ENCODE measurements at regions not wholly inside any gene's neighbourhood (a gene's known extent, or its start where the extent isn't known, plus 50 kb on each side); places are given as distances from the start of the nearest gene placed in this dataset.

DNA sequence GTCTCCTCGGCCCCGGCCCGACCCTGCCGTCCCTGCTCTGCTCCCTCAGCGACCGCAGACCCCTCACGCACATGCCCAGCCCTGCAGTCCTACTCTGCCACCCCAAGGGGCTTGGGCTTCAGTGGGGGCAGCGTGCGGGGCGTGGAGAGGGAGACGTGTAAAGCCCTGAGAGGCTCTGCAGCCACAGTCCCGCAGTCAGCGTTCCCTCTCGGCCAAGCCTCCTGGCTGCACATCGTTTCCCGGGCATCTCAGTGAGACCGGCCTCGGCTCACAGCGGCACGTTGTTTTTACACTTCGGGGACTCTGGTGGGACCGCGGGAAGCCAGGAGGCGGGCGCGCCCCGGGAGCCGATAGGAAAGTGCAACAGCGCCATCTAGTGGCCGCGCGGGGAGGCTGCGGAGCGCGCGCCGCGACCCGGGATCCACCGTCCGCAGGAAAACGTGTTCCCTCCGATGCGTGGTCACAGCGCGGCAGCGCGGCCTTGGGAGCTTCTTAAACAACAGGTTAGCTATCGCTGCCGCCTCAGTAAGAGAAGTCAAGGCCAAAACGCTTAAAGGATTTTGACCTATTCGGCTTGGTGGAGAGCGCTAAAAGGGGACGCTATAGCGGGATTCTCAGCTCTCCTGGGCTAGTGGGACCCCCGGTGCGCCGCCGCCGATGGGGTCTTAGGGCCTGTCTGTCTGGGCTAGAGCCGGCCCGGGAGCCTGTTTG is 226.8 kb upstream of the IGF1R start:
- Mint-ChIP-seq H3K9me3 (no peaks in the 10 kb centered on the region), H3K4me1 (peaks cover 14% of the 10 kb centered on the region), H3K36me3 (ENCODE audit: low read depth) (no peaks in the 10 kb centered on the region), H3K27ac (no peak overlapping the region), H3K27me3 (ENCODE audit: low read depth) (peaks cover 82% of the 10 kb centered on the region), H3K4me3 (peak overlapping the region in 1 of 3 experiments; percentile 62)
- TF ChIP-seq, protein P1, sequence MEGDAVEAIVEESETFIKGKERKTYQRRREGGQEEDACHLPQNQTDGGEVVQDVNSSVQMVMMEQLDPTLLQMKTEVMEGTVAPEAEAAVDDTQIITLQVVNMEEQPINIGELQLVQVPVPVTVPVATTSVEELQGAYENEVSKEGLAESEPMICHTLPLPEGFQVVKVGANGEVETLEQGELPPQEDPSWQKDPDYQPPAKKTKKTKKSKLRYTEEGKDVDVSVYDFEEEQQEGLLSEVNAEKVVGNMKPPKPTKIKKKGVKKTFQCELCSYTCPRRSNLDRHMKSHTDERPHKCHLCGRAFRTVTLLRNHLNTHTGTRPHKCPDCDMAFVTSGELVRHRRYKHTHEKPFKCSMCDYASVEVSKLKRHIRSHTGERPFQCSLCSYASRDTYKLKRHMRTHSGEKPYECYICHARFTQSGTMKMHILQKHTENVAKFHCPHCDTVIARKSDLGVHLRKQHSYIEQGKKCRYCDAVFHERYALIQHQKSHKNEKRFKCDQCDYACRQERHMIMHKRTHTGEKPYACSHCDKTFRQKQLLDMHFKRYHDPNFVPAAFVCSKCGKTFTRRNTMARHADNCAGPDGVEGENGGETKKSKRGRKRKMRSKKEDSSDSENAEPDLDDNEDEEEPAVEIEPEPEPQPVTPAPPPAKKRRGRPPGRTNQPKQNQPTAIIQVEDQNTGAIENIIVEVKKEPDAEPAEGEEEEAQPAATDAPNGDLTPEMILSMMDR (IDR thresholded peaks at IDR 0.05; ENCODE audit: unreplicated experiment in 3 of 3) = peak; percentile 99 to 100 (median 100)

DNA sequence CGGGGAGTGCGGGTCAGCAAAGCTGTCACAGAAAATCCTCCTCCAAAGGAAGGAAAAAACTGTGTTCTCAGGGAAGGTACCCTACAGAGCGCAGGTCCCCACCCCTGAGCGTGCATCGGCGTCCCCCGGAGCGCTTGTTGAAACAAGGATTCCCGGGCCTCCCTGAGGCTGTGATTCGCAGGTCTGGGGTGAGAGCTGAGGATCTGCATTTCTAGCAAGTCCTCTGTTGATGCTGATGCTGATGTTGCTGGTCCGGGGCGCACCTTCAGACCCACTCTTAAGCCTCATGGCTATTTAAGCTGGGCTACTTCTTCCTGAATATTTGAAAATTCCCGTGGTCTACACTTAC is 226.2 kb upstream of the IGF1R start:
- Mint-ChIP-seq H3K27ac (no peak overlapping the region), H3K4me1 (peaks cover 15% of the 10 kb centered on the region), H3K9me3 (no peaks in the 10 kb centered on the region), H3K4me3 (peak overlapping the region in 1 of 3 experiments; percentile 62), H3K36me3 (ENCODE audit: low read depth) (no peaks in the 10 kb centered on the region), H3K27me3 (ENCODE audit: low read depth) (peaks cover 83% of the 10 kb centered on the region)
- TF ChIP-seq, protein P1 (IDR thresholded peaks at IDR 0.05; ENCODE audit: unreplicated experiment in 3 of 3) = no peak

DNA sequence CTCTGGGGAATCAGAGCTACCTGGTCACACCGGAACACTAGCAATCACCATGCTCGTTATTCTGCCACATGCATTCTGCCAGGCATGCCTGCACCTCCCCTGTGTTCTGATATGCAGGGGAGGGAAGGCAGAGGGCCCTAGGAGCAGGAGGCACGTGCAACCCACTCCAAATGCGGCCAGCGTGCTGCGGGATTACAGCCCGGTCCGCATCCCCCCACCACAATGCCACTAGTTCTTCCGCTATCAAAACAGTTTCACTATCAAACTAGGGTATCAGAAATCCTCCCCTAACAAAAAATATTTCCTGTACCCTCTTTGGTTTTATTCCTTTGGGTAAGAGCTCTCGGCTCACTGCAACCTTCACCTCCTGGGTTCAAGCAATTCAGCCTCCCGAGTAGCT is 223.2 kb upstream of the IGF1R start:
- Mint-ChIP-seq H3K27ac (no peak overlapping the region), H3K36me3 (ENCODE audit: low read depth) (no peaks in the 10 kb centered on the region)

DNA sequence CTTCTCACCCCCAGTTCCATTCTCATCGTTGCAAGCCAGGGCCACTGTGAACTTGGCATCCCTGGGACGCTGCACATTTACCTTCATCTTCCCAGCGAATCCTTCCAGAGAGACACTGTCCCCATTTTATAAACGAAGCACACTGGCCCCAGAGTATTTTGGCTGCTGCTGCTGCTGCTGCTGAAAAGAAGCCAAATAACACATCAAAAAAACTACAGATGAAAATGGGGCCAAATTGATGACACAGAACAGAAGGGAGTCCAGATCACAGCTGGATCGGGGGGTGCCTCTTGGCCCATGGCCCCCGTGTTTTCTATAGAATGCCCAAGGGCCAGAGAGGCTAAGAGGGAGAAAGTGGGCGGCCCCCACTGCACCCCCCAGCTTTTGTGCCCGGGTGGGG is 221.0 kb upstream of the IGF1R start:
- no peaks in the 10 kb centered on the region for H3K36me3 Mint-ChIP-seq (ENCODE audit: low read depth)
- H3K27ac Mint-ChIP-seq = no peak overlapping the region
- peak overlapping the region; percentile 78 to 81 (median 79) for H3K4me3 Mint-ChIP-seq
- TF ChIP-seq, protein P1 (IDR thresholded peaks at IDR 0.05; ENCODE audit: unreplicated experiment in 3 of 3) = no peak
- H3K9me3 Mint-ChIP-seq = peaks cover 6% of the 10 kb centered on the region
- H3K4me1 Mint-ChIP-seq = peaks cover 8% of the 10 kb centered on the region
- H3K27me3 Mint-ChIP-seq (ENCODE audit: low read depth) = peaks cover 94% of the 10 kb centered on the region

More for the DNA sequence above, 223.2 kb upstream of the IGF1R start:
- H3K9me3 Mint-ChIP-seq = peaks cover under 1% of the 10 kb centered on the region
- H3K27me3 Mint-ChIP-seq (ENCODE audit: low read depth) = peaks cover 95% of the 10 kb centered on the region
- H3K4me1 Mint-ChIP-seq = peaks cover 14% of the 10 kb centered on the region
- TF ChIP-seq, protein P1 (IDR thresholded peaks at IDR 0.05; ENCODE audit: unreplicated experiment in 3 of 3) = no peak
- H3K4me3 Mint-ChIP-seq = no peak overlapping the region

DNA sequence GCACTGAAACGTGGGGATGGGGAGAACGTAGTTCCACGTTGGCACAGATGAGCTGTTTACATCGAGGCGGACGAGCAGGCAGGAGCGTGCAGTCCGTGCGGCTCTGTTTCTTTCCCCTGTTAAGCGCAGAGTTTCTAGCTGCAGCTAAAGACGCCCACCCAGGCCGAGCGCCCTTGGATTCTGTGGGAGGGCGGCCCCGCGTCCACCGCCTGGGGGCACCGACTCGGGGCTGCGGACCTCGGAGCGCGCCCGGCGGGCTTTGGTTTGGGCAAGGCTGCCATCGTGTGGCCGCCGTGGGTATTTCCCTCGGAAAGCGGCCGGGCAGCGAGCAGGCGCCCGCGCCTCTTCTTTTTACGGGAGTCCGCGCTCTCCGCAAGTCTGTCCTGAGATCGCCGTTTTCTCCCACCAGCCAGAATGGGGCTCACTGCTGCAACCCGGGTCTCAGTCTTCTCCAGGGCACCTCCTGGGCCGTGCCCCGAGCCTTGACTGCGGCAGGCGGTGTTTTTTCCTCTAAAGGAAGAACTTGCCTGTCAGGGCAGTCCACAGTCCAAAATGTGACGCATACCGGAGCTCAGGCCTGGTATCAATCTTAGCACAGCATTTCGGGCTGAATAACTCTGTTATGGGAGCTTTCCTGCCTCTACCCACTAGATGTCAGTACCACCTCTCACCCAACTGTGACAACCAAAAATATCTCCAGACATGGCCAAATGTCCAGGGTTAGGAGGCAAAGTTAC is 219.9 kb upstream of the IGF1R start:
- no peak overlapping the region for H3K27ac Mint-ChIP-seq
- H3K4me1 Mint-ChIP-seq = peaks cover 10% of the 10 kb centered on the region
- H3K9me3 Mint-ChIP-seq = peaks cover 7% of the 10 kb centered on the region
- H3K27me3 Mint-ChIP-seq (ENCODE audit: low read depth) = peaks cover 92% of the 10 kb centered on the region
- no peaks in the 10 kb centered on the region for H3K36me3 Mint-ChIP-seq (ENCODE audit: low read depth)
- H3K4me3 Mint-ChIP-seq = peak overlapping the region; percentile 78 to 81 (median 79)
- TF ChIP-seq, protein P1 (IDR thresholded peaks at IDR 0.05; ENCODE audit: unreplicated experiment in 3 of 3) = peak; percentile 89 to 95 (median 94)

All from nephron (organoid).